ENCODE measurements at regions not wholly inside any gene's neighbourhood (a gene's known extent, or its start where the extent isn't known, plus 50 kb on each side); places are given as distances from the start of the nearest gene placed in this dataset.

DNA sequence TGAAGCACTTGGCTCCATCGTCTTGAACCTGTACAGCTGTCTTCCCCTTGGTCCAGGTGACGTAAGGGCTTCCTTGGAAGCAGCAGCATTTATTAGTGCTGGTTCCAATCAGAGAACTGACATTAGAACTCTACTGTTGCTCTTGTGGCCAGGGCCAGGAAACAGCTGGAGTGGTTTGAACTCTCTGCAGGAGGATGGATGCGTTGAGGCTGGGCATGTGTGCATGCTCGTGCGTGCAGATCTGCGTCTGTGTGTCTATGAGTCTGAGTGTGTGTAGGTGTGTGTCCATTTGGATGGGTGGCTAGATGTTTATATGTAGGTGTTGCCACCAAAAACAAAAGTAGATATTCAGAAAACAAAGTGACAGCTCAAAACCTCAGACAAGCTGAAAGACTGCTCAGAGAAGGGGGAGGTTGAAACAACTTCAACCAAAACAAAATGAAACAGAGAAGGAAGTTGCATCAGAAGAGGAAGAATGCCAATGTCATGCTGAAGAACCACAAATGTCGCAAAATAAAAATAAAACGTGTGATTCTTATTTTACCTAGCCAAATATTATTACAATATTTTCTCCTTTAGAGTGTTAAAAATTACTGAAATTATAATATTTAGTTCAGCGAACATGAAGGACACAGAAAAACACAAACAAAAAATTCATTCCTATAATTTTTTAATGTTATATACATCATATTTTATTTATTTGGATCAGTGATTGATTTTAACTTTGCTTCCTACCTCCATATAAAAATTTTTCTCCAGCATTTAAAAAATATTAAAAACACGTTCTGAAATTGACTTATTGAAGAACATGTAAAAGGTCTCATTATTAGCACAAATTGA lies 96.1 kb upstream of the MKLN1 start:
- TF ChIP-seq, protein P1, sequence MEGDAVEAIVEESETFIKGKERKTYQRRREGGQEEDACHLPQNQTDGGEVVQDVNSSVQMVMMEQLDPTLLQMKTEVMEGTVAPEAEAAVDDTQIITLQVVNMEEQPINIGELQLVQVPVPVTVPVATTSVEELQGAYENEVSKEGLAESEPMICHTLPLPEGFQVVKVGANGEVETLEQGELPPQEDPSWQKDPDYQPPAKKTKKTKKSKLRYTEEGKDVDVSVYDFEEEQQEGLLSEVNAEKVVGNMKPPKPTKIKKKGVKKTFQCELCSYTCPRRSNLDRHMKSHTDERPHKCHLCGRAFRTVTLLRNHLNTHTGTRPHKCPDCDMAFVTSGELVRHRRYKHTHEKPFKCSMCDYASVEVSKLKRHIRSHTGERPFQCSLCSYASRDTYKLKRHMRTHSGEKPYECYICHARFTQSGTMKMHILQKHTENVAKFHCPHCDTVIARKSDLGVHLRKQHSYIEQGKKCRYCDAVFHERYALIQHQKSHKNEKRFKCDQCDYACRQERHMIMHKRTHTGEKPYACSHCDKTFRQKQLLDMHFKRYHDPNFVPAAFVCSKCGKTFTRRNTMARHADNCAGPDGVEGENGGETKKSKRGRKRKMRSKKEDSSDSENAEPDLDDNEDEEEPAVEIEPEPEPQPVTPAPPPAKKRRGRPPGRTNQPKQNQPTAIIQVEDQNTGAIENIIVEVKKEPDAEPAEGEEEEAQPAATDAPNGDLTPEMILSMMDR (IDR thresholded peaks at IDR 0.05): no peak

DNA sequence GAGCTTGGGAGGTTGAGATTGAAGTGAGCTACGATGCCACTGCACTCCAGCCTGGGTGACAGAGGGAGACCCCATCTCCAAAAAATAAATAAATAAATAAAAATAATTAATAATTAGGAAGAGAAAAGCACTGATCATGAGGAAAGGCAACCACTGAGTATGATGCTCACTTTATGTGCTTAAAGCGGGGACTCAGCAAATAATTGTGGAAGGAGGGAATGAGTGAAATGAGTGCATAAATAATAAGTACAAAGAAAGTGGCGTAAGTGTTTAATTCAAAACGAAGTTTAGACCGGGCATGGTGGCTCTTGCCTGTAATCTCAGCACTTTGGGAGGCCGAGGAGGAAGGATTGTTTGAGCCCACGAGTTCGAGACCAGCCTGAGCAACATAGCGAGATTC lies 94.9 kb upstream of the MKLN1 start:
- TF ChIP-seq, protein P1 (IDR thresholded peaks at IDR 0.05): no peak

DNA sequence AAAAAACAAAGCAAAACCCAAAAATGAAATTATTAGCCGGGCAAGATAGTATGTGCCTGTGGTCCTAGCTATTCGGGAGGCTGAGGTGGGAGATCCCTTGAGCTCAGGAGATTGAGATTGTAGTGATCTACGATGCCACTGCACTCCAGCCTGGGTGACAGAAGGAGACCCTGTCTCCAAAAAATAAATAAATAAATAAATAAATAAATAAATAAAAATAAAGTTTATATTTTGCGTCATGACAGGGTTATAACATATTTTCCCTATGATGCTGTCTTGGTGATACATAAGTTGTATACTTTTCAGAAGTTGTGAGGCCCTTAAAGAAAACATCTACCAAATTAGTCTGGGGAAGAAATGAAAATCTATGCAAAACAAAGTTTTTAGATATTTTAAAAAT lies 94.5 kb upstream of the MKLN1 start:
- TF ChIP-seq, protein P1 (IDR thresholded peaks at IDR 0.05): no peak

DNA sequence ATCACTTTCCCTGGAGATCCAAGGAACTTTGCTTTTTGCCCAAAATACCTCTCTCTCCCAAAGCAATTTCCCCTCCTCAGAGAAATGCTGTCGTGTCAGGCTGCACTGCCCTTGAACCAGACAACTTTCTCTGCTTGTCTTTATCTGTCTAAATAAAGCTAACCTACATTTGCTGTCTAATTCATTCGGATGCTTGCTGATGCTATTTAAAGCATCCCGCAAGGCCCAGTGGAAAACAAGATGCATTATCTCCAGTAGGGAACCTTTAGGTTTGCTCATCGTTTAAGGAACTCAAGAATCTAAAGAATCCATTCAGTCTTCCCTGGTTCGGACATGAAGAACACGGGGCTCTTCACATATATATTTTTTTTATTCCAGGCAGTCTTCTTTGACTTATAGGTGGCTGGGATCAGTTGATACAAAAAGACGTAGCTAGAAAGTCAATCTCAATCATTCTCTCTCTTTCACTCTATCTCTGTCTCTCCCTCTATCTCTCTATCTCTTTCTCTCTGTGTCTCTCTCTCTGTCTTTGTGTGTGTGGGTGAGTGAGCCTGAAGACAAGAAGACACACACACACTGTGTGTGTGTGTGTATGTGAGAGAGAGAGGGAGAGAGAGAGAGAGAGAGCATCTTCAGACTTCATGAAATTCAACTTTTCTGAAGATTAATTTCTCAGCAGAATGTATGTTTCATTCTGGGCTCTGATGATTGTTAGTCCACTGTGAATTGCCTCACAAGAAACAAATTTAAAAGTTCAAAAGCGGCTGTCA lies 92.8 kb upstream of the MKLN1 start:
- TF ChIP-seq, protein P1 (IDR thresholded peaks at IDR 0.05): no peak

DNA sequence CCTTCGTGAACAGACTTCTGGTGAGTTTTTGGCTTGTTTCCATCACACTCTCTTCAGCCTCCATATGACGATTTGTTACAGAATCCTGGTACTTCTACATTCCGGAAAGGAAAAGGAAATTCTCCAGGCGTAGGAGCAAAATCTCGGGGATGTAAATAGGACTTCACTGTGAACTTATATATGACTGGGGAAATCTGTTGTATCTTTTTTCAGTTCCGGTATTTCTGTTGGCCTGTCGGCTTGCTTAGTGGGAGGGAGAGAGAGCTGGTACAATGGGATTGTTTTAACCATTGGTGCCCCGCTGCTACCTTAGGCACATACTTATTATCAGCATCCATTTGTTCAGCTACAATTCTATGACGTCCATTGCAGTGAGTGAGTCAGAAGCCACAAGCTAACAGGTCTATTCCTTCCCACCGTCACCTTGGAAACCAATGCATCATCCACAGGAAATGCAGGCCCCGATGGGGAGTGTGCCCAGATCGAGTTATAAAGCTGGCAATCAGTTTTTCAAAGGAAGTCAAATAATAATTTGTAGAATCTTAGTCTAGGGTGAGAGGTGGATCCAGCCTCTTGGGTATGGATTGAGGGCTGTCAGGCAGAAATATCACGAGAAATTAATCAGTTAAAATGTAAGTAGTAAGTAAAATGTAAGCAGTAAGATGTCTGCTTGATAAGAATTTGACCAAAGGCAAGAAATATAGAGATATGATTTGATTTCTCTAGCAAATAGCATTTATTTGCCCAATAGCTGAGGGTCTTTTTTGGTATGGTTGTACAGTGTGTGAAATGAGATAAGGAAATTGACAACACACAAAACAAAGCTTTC lies 92.0 kb upstream of the MKLN1 start:
- TF ChIP-seq, protein P1 (IDR thresholded peaks at IDR 0.05): no peak

DNA sequence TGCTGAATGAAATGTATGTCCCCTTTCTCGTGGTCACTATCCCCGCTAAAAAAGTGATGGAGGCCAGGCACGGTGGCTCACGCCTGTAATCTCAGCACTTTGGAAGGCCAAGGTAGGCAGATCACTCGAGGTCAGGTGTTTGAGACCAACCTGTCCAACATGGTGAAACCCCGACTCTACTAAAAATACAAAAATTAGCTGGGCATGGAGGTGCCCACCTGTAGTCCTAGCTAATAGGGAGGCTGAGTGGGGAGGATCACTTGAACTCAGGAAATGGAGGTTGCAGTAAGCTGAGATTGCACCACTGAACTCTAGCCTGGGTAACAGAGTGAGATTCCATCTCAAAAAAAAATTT lies 91.4 kb upstream of the MKLN1 start:
- TF ChIP-seq, protein P1 (IDR thresholded peaks at IDR 0.05): no peak

DNA sequence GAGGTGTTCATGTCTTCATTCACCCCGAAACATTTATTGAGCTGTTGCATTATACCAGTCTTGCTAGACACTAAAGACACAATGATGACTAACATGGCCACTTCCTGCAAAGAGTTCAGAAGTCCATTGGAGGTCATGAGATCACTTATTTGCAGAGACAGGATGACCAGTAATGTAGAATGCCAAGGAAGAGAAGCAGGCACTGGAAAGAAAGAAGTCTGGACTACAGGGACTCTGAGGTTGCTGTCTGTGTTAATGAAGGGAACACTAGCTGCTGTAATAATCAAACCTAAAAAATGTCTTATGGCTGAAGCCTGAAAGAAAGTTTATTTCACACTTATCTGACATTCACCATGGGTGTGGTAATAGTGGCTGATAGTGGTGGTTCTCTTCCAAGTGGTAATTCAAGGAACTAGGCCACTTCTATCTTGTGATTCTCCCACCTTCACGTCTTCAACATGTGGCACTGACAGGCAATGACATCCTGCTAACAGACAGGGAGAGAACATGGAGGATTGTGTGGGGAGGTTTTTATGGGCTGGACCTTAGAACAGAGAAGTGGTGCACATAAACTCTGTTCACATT lies 89.2 kb upstream of the MKLN1 start:
- TF ChIP-seq, protein P1 (IDR thresholded peaks at IDR 0.05): no peak

Measured in LNCAP (cell line).